Right hindlimb (tissue), 1 donor: ENCODE measurements at regions not wholly inside any gene's neighbourhood (a gene's known extent, or its start where the extent isn't known, plus 50 kb on each side); places are given as distances from the start of the nearest gene placed in this dataset.
"Not testable (repeated sequence)": the region's sequence is repeated elsewhere in the genome, so short reads cannot be mapped to it uniquely, and the experiment has no call there.

Experiments
- DNase-seq: peaks from one replicate; pipeline ENCODE4 v3.0.0-alpha.2; 2018

- DNase-seq: no peak
Observed at GRCh38 chr11:21933095-21933494, 259.8 kb upstream of the ANO5 start.

DNA sequence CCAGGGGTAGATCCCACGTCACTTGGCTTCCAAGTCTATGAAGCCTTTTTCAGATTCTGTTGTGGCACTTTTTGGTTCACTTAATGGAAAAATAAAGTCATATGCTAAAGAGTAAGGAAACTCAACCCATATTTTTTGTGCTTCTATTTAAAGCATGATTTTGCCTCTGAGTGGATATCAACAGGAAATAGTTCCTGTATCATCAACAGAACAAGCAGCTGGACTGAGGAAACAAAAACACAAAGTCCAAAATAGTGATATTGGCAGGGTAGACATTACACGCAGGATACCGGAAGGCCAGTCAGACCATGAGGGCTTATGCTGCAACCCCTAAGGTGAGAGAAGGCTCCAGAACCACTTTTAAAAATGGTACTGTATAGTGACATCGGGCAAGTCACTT, 248.3 kb upstream of the ANO5 start:
- no peak for DNase-seq

GRCh38 chr11:21948876-21949275, 244.0 kb upstream of the ANO5 start:
- no peak for DNase-seq

- no peak for DNase-seq
Observed at GRCh38 chr11:21949763-21950413, 243.0 kb upstream of the ANO5 start.

DNA sequence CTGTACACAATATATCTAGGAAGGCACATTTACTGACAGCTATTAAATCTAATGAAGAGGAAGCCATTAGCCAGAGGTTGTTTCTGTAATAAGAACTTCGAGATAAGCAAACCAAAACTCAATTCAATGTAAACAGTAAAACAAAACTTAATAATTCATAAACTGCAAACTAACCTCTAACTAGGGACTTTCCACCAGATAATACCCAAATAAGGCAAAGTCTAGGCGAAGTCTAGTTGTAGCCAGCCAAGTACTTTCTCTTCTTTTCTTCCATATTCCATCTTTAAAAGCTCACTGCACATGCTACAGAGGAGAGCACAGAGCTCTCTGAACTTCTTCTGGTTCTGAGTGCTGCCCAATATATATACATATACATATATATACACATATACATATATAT, 229.9 kb upstream of the ANO5 start:
- DNase-seq: no peak

DNA sequence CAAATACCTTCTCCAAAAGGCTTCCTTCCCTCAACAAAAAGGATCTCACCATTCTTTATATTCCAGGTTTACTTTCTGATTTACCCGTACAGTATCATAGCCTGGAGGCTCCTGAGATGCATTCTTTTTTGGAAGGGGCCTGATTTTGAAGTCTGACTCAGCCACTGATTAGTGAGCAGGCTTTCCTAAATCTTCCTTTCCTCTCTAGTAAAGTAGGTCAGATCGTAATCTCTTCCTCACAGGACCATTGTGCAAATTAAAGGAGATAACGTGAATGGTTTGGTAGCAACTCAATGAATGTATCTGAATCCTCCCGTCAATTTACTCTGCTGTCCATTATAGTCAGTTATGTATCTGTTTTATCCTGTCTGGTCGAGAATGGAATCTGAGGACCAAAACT, 227.7 kb upstream of the ANO5 start:
- DNase-seq: no peak

- no peak for DNase-seq
Observed at GRCh38 chr11:21968702-21969101, 224.2 kb upstream of the ANO5 start.

DNA sequence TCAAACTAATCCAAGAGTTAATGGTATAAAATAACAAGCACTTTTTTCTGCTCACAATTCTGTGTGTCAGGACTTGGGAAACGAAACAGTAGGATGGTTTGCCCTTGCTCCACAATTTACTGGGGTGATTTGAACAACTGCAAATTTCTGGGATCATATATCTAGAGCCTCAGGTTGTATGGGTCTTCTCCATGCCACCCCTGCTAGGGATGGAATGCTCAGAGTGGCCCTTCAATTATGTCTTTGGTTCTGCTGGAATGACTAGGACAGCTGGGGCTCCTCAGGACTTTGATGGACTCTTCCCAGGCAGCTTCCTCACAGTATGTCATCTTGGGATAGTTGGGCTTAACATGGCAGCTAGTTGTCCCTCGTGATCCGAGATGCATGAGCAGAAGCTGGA, 223.0 kb upstream of the ANO5 start:
- DNase-seq: no peak

DNA sequence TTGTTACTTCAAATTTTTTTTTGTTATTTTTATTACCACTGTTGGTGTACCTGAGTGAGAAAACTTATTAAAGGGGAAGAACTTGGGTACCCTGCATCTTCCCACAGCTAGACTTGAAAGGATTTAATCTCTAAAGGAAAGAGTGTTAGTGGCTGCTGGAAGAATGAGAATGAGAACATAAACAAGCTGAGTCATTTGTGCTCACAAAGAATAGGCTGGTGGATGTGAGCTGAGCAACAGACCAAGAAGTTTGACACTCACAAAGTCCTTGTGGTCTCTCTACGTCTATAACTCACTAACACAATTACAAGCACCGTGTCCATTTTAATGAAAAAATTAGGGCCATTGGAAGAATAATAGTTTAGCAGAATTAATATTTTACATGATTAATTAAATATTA, 217.6 kb upstream of the ANO5 start:
- DNase-seq: no peak

DNA sequence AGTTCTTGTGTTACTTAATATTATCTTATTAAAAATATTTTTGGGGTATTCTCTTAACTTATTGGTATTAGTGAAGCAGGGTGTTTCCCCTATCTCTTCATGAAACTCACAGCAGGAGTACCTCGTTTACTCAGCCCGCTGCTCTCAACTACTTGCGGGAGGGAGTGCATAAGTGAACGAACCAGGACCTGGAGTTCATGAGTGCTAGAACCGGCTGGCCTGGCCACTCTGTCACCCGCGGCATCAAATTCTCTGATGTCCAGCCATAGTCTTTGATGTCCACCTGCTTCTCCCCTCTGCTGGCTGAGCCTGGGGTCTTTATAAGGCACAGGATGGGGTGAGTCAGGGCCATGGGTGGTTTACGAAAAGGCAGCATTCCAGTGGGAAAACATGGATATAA, 216.7 kb upstream of the ANO5 start:
- no peak for DNase-seq

DNA sequence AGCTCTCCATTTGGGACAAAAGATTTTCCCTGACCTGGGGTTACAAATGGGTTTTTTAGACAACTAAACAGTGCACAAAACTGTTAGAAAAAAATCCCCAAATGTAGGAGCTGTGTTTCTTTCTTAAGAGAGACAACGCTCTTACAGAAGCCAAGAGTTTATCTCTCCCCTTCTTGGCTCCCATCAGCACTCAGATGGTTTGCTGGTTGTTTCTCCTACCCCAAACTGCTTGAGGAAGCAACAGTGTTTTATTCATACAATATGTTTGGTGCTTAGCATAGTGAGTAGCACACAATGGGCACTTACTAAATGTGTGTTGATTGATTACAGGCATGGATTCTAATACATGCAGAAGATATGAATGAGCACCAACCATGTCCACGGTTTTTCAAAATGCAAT, 209.5 kb upstream of the ANO5 start:
- DNase-seq: no peak

- no peak for DNase-seq
Observed at GRCh38 chr11:21986361-21986760, 206.5 kb upstream of the ANO5 start.

DNA sequence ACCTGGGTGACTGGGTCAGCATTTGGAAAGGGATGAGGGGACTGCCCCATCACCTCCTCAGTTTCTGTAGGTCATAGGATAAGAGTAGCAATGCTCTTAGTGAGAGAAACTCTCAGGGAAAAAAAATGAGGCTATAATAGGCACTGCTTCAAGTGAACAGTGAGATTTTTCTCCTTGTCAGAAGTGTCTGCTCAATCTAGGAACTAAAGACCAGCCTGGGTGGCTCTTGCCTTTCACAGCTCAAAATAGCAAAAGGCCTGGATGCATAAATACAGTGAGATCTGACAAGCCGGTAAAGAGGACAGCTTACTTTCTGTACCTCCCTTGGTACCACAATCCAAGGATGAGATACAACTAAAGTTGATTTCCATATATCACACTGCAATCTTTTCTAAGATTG, 205.6 kb upstream of the ANO5 start:
- no peak for DNase-seq

- DNase-seq: no peak
Observed at GRCh38 chr11:21988477-21988876, 204.4 kb upstream of the ANO5 start.

GRCh38 chr11:22001803-22002202, 191.1 kb upstream of the ANO5 start:
- DNase-seq: not testable (repeated sequence)

- no peak for DNase-seq
Observed at GRCh38 chr11:22006901-22007300, 186.0 kb upstream of the ANO5 start.

- no peak for DNase-seq
Observed at GRCh38 chr11:22031791-22032190, 161.1 kb upstream of the ANO5 start.

- DNase-seq: no peak
Observed at GRCh38 chr11:22037505-22037904, 155.4 kb upstream of the ANO5 start.

DNA sequence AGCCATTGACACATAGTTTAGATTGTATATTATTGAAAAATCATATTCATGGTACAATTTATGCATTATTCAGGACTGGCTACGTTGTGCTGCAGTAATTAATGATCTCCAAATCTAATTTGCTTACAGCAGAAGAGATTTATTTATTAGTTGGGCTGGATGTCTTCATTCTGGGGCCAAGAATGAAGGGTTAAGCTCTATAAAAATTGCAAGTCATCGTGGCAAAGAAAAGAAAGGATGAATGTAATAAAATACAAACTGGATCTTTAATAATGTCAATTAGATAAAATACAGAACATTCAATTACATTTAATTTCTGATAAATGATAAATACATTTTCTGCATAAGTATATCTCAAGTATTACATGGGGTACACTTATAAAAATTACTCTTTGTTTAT, 151.8 kb upstream of the ANO5 start:
- DNase-seq: no peak

DNA sequence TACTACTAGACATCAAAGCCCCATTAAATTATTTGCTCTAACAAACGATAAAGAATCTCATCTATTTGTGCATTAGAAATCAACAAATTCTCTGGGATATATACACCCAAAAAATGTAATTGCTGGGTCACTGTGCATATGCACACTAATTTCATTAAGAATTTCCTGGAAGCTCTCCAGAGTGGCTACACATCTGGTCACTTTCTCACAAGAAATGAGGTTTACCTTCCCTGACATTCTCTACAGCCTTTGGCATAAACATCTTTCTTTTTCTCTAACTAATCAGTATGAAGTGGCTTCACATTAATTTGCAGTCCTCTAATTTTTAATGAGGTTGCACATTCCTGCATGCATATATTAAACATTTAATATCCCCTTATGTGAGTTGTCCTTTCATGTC, 150.8 kb upstream of the ANO5 start:
- no peak for DNase-seq

- no peak for DNase-seq
Observed at GRCh38 chr11:22044126-22044525, 148.8 kb upstream of the ANO5 start.

DNA sequence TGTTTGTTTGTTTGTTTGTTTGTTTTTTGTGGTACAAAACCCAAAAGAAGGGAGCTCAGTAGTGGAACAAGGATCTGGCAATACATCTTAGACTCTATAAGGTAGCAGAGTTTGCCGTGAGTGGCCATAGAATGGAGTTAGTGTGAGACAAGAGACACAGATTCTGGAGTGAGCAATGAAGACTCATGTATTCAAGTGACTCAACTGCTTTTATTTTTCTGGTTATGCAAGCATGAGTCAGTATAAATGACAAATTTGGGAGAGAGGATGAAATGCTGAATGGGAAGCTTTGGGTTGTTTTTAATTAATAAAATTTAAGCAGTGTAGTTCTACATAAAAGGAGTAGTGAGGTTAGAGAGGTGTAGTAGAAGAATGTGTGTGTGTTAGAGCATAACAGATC, 143.6 kb upstream of the ANO5 start:
- no peak for DNase-seq

- DNase-seq: no peak
Observed at GRCh38 chr11:22065472-22065871, 127.4 kb upstream of the ANO5 start.

DNA sequence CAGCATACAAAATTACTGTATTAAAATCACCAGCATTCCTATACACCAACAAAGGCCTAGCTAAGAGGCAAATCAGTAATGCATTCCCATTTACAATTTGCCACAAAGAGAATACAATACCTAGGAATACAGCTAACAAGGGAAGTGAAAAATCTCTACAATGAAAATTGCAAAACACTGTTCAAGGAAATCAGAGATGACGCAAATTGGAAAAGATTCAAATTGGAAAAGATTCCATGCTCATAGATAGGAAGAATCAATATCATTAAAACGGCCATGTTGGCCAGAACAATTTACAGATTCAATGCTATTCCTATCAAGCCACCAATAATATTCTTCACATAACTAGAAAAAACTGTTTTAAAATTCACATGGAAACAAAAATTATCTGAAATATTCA, 123.0 kb upstream of the ANO5 start:
- DNase-seq: no peak

GRCh38 chr11:22076271-22076930, 116.5 kb upstream of the ANO5 start:
- no peak for DNase-seq
